GM12865 (cell line): ENCODE measurements at regions not wholly inside any gene's neighbourhood (a gene's known extent, or its start where the extent isn't known, plus 50 kb on each side); places are given as distances from the start of the nearest gene placed in this dataset.

Experiments
- DNase-seq: peaks from one replicate; pipeline ENCODE4 v3.0.0; 2010; ENCODE audit warnings: low read depth
- H3K4me3 ChIP-seq: 2 replicates; pipeline ENCODE4 v1.5.1; 2011; ENCODE audit warnings: mild to moderate bottlenecking, low read depth, low read length, control low read depth
- TF ChIP-seq, protein P1 (sequence below): IDR thresholded peaks from 2 replicates; pipeline ENCODE4 v1.5.1; 2011; ENCODE audit warnings: low read length, control low read depth, low read depth, inconsistent platforms; ENCODE audit not compliant: insufficient read depth; ENCODE audit errors: missing control alignments

DNA sequence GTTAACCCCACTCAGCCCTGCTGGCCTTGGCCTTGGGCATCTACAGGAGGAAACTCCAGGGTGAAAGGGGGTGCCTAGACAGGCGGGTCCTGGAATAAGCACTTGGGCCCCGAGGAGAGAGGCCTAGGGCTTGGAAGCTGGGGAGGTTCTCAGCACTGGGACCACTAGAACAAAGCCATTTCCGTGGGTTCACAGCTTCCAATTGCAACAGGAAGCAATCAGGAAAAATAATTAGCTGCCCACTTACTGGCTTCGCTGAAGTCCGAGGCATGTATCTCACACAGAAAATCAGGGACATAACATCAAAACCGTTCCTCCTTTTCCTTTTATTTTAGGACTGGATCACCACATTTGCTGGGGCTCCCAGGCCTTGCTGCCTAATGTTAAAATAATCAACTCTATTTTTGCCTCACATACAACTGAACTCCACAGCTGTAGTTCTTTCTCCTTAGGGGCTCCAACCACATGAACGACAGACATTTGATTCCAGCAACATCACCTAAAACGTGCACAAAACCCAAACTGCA is 161.1 kb upstream of the GRK3 start:
- DNase-seq = no peak
- H3K4me3 ChIP-seq = peak overlapping the region; percentile 82
- TF ChIP-seq, protein P1, sequence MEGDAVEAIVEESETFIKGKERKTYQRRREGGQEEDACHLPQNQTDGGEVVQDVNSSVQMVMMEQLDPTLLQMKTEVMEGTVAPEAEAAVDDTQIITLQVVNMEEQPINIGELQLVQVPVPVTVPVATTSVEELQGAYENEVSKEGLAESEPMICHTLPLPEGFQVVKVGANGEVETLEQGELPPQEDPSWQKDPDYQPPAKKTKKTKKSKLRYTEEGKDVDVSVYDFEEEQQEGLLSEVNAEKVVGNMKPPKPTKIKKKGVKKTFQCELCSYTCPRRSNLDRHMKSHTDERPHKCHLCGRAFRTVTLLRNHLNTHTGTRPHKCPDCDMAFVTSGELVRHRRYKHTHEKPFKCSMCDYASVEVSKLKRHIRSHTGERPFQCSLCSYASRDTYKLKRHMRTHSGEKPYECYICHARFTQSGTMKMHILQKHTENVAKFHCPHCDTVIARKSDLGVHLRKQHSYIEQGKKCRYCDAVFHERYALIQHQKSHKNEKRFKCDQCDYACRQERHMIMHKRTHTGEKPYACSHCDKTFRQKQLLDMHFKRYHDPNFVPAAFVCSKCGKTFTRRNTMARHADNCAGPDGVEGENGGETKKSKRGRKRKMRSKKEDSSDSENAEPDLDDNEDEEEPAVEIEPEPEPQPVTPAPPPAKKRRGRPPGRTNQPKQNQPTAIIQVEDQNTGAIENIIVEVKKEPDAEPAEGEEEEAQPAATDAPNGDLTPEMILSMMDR = no peak

DNA sequence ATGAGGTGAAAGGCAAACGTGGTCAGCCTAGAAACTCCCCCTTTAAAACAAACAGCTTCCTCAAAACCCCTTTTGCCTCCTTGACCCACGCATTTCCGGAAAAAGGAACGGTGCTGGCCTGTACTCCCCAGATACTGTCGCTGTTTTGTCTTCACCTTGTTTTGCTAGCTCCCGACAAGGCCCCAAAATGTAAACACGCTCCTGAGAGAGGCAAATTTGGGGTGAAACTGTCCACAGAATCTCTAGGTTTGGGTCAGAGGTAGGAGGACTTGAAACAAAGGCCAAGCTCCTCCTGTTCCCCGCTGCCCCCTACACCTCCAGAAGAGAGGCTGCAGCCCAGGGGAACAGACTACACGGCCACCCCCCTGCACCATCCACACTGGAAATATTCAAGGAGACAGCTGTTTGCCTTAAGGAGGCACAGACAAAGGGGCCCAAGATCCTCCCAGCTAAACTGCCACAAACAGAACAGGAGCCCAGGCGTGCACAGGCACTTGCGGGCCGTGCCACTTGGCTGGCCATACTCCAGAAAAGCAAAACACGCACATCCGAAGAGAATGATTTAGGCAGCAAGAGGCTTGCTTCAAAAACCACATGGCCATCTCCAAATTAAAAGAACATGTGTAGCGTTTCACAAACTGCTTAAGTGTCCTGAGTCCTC is 160.5 kb upstream of the GRK3 start:
- DNase-seq = peak; percentile 36
- TF ChIP-seq, protein P1 = no peak
- H3K4me3 ChIP-seq = peak overlapping the region; percentile 82

DNA sequence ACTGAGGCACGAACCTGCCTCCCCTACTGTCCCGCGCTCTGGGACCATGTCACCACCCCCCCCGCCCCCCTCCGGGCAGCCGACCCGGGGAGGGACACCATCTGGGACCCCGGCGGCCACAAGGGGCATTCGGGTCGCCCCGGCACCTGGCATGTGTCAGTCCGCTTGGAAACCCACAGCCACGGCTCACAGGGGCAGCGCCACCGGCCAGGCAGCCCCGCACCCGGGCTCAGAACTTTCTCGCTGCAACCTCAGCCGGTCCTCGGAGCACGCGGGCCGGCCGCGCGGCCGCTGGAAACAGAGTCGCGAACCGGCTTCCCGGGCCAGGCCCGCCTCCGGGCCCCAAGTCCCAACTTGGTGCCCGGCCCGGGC is 159.9 kb upstream of the GRK3 start:
- TF ChIP-seq, protein P1 = no peak
- no peak for DNase-seq
- peak overlapping the region; percentile 82 for H3K4me3 ChIP-seq

DNA sequence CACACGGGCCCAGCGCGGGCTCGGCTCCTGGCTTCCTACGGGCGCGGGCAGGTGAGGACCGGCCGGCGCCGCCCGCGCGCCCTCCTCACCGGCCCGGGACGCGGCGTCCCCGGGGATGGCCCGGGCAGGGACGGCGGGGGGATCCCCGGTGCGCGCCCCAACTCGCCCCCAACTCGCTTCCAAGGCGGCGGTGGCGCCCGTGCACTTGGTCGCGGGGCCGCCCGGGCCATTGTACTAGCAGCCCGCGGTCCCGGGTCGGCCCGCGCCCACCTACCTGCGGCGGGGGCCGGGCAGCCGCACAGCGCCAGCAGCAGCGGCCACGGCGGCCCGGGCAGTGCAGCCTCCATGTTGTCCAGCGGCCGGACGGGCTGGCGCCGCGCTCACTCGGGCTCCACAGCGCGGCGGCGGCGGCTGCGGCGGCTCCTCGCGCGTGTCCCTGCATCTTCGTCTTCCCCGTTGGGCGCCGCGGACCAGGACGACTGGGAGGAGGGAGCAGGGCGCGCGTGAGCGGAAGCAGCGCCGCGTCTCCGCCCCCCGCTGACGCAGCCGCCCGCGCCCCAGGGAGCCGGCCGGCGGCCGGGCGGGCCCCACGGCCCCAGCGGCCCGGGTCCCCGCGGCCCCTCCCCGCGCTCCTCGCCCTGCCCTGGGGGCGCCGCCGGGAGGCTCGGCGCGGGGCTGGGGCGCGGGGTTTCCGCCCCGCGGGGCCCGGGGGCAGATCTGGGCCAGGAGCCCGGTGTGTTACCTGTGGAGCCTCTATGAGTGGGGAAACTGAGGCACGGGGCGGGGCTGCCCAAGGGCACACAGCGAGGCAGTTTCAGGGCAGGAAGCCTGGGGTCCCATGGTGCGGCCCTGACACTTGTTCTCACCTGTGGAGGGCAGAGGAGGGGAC is 159.3 kb upstream of the GRK3 start:
- H3K4me3 ChIP-seq = peak overlapping the region; percentile 82
- TF ChIP-seq, protein P1 = no peak
- peak; percentile 76 for DNase-seq

DNA sequence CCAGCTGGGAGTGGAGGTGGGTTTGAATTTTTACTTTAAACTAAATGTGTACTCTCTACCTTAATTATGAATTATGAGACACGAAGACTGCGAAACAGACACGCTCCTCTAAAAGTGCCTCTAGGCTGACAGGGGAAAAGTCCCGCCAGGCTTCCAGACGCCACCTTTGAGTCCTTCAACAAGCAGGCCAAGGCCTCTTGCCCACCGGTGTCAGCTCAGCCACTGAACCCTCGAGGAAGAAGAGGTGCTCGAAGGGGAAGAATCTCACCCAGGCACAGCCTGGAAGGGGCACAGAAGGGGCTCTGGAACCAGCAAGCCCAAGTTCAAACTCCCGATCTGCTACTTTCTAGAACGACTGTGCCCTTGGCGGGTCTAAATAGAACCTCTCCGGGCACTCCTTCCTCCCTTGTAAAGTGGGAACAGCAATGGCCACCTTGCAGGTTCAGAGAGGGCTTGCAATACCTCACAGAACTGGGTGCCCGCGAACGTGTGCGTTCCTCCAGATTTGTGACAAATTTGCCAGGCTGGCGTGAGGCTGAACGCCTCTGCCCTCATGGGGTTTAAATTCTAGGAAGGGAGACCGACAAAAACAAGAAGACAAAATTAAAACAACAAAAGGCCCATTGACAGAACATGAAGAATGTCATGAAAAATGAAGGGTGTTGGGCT is 158.5 kb upstream of the GRK3 start:
- peak overlapping the region; percentile 82 for H3K4me3 ChIP-seq
- TF ChIP-seq, protein P1 = no peak
- DNase-seq = no peak

DNA sequence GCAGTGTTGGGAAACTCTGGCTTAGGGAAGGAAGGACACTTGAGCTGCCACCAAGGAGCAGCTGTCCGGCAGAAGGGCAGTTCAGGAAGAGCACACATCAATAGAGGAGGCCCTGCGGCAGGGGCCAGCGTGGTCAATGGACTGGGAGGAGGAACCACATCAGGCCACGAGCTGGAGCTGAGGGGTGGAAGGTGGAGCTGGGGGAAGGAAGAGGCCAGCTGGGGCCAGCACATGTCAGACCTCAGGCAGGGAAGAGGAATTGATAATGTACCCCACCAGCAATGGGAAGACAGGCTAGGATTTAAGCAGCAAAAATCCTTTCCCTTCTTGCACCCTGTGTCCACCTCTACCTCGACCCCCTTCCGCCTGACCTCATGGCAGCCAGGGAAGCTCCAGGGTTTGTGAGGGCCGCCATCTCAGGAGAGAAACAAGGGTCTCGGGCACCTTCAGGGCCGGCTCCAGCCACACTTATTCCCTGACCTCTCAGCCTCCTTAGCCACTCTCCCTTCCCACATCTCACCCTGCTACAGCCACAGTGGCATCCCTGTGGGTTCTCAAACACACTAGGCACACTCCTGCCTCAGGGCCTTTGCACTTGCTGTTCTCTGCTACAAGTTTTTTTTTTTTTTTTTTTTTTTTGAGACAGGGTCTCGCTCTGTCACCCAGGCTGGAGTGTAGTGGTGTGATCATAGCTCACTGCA is 157.8 kb upstream of the GRK3 start:
- DNase-seq = no peak
- no peak overlapping the region for H3K4me3 ChIP-seq
- TF ChIP-seq, protein P1 = no peak
